ENCODE measurements at regions not wholly inside any gene's neighbourhood (a gene's known extent, or its start where the extent isn't known, plus 50 kb on each side); places are given as distances from the start of the nearest gene placed in this dataset.

DNA sequence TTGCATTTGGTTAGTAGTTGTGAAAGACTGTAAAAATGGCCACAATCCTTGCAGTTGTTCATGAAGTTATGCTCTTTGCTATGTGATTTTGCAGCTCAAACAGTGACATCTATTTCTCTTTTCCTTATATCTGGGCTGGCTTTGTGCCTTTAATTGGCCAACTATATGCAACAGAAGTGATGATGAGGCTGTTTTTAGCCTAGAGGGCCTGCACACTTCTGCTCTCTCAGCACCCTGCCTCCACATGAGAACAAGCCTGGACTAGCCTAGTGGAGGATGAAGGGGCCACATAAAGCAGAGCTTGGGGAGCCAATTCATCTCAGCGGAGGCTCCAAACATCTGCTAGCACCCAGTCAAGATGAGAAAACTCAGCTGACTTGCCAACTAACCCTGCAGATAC is 339.8 kb downstream of the OMA1 start:
- FAIRE-seq = no peak
- DNase-seq = no peak
- H3K27ac ChIP-seq (ENCODE audit: low read depth in 2 of 2, low read length in 2 of 2) = no peak overlapping the region
- intact Hi-C loops (cut with DNase I) = no loop called here
- no peaks in the 10 kb centered on the region for H3K9me3 ChIP-seq (ENCODE audit: control insufficient read depth in 2 of 3, insufficient read depth in 1 of 3, low read length in 3 of 3)
- H3K4me3 ChIP-seq (ENCODE audit: low read length in 3 of 3) = no peak overlapping the region
- H3K27me3 ChIP-seq (ENCODE audit: control insufficient read depth, insufficient read depth, low read length) = no peaks in the 10 kb centered on the region
- no peaks in the 10 kb centered on the region for H3K36me3 ChIP-seq (ENCODE audit: control insufficient read depth in 2 of 3, insufficient read depth in 3 of 3, low read length in 3 of 3)
- no peaks in the 10 kb centered on the region for H3K4me1 ChIP-seq (ENCODE audit: control insufficient read depth in 2 of 3, insufficient read depth in 2 of 3, low read depth in 1 of 3, low read length in 3 of 3)
- TF ChIP-seq, protein P1, sequence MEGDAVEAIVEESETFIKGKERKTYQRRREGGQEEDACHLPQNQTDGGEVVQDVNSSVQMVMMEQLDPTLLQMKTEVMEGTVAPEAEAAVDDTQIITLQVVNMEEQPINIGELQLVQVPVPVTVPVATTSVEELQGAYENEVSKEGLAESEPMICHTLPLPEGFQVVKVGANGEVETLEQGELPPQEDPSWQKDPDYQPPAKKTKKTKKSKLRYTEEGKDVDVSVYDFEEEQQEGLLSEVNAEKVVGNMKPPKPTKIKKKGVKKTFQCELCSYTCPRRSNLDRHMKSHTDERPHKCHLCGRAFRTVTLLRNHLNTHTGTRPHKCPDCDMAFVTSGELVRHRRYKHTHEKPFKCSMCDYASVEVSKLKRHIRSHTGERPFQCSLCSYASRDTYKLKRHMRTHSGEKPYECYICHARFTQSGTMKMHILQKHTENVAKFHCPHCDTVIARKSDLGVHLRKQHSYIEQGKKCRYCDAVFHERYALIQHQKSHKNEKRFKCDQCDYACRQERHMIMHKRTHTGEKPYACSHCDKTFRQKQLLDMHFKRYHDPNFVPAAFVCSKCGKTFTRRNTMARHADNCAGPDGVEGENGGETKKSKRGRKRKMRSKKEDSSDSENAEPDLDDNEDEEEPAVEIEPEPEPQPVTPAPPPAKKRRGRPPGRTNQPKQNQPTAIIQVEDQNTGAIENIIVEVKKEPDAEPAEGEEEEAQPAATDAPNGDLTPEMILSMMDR (IDR thresholded peaks at IDR 0.05; ENCODE audit: borderline replicate concordance, extremely low read depth, insufficient read depth) = no peak
- H3K9ac ChIP-seq (ENCODE audit: low read length in 3 of 3) = no peak overlapping the region

DNA sequence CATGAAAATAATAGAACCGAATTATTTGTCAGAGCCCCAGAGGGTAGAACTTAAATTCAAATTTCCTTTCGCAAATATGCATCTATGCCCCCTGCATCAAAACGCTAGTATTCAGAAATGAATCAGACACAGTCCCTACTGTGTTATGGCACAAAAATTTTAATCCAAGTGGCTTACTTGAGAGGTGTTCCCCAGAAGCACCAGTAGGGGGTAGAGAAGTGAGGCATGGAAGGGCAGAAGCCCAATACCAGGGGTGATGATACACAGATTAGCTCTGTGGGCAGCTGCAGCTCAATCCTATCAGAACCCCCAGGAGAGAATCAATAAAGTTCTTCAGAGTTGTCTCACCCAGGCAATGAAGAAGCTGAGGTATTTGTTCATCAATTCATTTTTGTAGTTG is 342.2 kb downstream of the OMA1 start:
- DNase-seq (no peak), FAIRE-seq (no peak)
- TF ChIP-seq, protein P1 (IDR thresholded peaks at IDR 0.05; ENCODE audit: borderline replicate concordance, extremely low read depth, insufficient read depth) = no peak
- H3K27me3 ChIP-seq (ENCODE audit: control insufficient read depth, insufficient read depth, low read length) = no peaks in the 10 kb centered on the region
- H3K36me3 ChIP-seq (ENCODE audit: control insufficient read depth in 2 of 3, insufficient read depth in 3 of 3, low read length in 3 of 3) = no peaks in the 10 kb centered on the region
- no peak overlapping the region for H3K9ac ChIP-seq (ENCODE audit: low read length in 3 of 3)
- H3K9me3 ChIP-seq (ENCODE audit: control insufficient read depth in 2 of 3, insufficient read depth in 1 of 3, low read length in 3 of 3) = no peaks in the 10 kb centered on the region
- H3K4me3 ChIP-seq (ENCODE audit: low read length in 3 of 3) = no peak overlapping the region
- intact Hi-C loops (cut with DNase I) = no loop called here
- H3K27ac ChIP-seq (ENCODE audit: low read depth in 2 of 2, low read length in 2 of 2) = no peak overlapping the region
- H3K4me1 ChIP-seq (ENCODE audit: control insufficient read depth in 2 of 3, insufficient read depth in 2 of 3, low read depth in 1 of 3, low read length in 3 of 3) = no peaks in the 10 kb centered on the region

DNA sequence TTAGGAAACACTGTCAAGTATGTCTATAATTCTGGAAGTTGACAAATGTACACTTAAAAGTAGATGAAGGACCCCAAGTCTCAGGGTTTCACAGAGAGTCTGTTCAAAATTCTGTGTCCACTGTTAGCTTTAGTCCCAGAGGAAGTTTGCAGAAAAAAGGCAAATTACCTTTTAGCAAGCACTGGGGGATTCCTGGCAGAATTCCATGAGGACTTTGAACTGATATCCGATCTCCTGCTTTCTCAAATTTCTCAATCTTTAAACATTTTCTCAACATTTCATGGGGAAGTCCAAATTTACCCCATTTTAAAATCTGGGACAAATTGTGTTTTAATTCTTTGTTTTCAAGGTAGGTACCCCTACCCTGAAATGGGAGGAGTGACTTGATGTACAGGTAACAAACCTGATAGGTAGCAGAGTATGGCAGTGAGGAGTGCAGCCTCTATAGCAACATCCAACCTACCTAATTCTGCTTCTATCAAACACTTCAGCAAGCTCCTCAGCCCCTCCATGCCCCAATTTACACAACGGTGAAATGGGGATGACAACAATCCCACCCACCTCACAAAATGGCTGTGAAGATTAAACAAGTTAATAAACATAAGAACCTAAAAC is 344.9 kb downstream of the OMA1 start:
- H3K9ac ChIP-seq (ENCODE audit: low read length in 3 of 3) = no peak overlapping the region
- intact Hi-C loops (cut with DNase I) = no loop called here
- H3K4me1 ChIP-seq (ENCODE audit: control insufficient read depth in 2 of 3, insufficient read depth in 2 of 3, low read depth in 1 of 3, low read length in 3 of 3) = no peaks in the 10 kb centered on the region
- no peaks in the 10 kb centered on the region for H3K9me3 ChIP-seq (ENCODE audit: control insufficient read depth in 2 of 3, insufficient read depth in 1 of 3, low read length in 3 of 3)
- TF ChIP-seq, protein P1 (IDR thresholded peaks at IDR 0.05; ENCODE audit: borderline replicate concordance, extremely low read depth, insufficient read depth) = no peak
- no peak overlapping the region for H3K4me3 ChIP-seq (ENCODE audit: low read length in 3 of 3)
- FAIRE-seq = no peak
- H3K27ac ChIP-seq (ENCODE audit: low read depth in 2 of 2, low read length in 2 of 2) = no peak overlapping the region
- no peaks in the 10 kb centered on the region for H3K36me3 ChIP-seq (ENCODE audit: control insufficient read depth in 2 of 3, insufficient read depth in 3 of 3, low read length in 3 of 3)
- no peaks in the 10 kb centered on the region for H3K27me3 ChIP-seq (ENCODE audit: control insufficient read depth, insufficient read depth, low read length)
- DNase-seq = no peak

DNA sequence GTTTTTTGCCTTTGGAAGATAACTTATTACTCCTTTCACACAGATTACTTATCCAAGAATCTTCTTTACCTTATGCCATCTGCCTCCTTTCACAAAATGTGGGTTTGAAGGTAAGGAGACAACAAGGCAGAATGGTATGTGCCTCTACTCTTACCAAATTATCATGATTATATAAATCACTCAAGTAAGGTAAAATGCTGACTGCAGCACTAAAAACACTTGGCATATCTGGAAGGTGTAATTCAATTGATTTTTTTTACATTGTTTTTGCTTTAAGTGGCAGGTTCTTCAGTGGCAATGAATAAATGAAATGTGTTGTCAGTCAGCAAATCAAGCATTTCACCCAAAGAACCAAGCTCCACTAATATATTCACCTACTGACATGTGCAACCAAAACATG is 346.1 kb downstream of the OMA1 start:
- no peak for FAIRE-seq
- H3K9me3 ChIP-seq (ENCODE audit: control insufficient read depth in 2 of 3, insufficient read depth in 1 of 3, low read length in 3 of 3) = no peaks in the 10 kb centered on the region

More for the DNA sequence above, 346.1 kb downstream of the OMA1 start:
- TF ChIP-seq, protein P1 (IDR thresholded peaks at IDR 0.05; ENCODE audit: borderline replicate concordance, extremely low read depth, insufficient read depth) = no peak
- no peak overlapping the region for H3K4me3 ChIP-seq (ENCODE audit: low read length in 3 of 3)
- no peak overlapping the region for H3K27ac ChIP-seq (ENCODE audit: low read depth in 2 of 2, low read length in 2 of 2)
- DNase-seq = no peak
- H3K36me3 ChIP-seq (ENCODE audit: control insufficient read depth in 2 of 3, insufficient read depth in 3 of 3, low read length in 3 of 3) = no peaks in the 10 kb centered on the region
- no peaks in the 10 kb centered on the region for H3K4me1 ChIP-seq (ENCODE audit: control insufficient read depth in 2 of 3, insufficient read depth in 2 of 3, low read depth in 1 of 3, low read length in 3 of 3)
- H3K9ac ChIP-seq (ENCODE audit: low read length in 3 of 3) = no peak overlapping the region
- no peaks in the 10 kb centered on the region for H3K27me3 ChIP-seq (ENCODE audit: control insufficient read depth, insufficient read depth, low read length)
- intact Hi-C loops (cut with DNase I) = no loop called here
